ENCODE measurements at regions not wholly inside any gene's neighbourhood (a gene's known extent, or its start where the extent isn't known, plus 50 kb on each side); places are given as distances from the start of the nearest gene placed in this dataset.

- Histone ChIP-seq H3K27ac (replicated peaks; ENCODE audit: low read length) (no peak overlapping the region), H3K18ac (ENCODE audit: low read length) (no peak overlapping the region), H3K9me3 (replicated peaks in 1 of 2; ENCODE audit: control insufficient read depth in 2 of 2, insufficient read depth in 1 of 2, low read depth in 1 of 2, low read length in 2 of 2) (no peaks in the 10 kb centered on the region), H3K23ac (ENCODE audit: low read depth, low read length, poor library complexity) (no peak overlapping the region), H2BK15ac (ENCODE audit: low read length) (no peak overlapping the region), H4K8ac (ENCODE audit: low read depth, low read length) (no peak overlapping the region), H3K36me3 (replicated peaks in 1 of 2; ENCODE audit: control insufficient read depth in 2 of 2, insufficient read depth in 2 of 2, low read length in 2 of 2) (no peaks in the 10 kb centered on the region), H2BK12ac (ENCODE audit: low read length) (no peak overlapping the region), H2BK120ac (ENCODE audit: low read depth, low read length) (no peak overlapping the region), H3K4me1 (ENCODE audit: control insufficient read depth in 2 of 2, insufficient read depth in 1 of 2, low read depth in 1 of 2, low read length in 2 of 2) (peaks cover 1 to 2% of the 10 kb centered on the region in 2 donors), H3K14ac (ENCODE audit: low read length) (no peak overlapping the region), H3K4me2 (ENCODE audit: insufficient read depth, low read length, poor library complexity, severe bottlenecking) (no peak overlapping the region), H3K9ac (ENCODE audit: low read depth, low read length, poor library complexity) (no peak overlapping the region), H3K27me3 (ENCODE audit: control insufficient read depth in 3 of 3, insufficient read depth in 3 of 3, low read depth in 1 of 3, low read length in 3 of 3) (no peaks in the 10 kb centered on the region), H3K79me1 (ENCODE audit: low read depth, low read length) (no peaks in the 10 kb centered on the region), H3K4me3 (ENCODE audit: low read length in 2 of 2) (no peak overlapping the region), H4K91ac (ENCODE audit: low read depth, low read length, poor library complexity) (no peak overlapping the region), H2AK5ac (ENCODE audit: low read depth, low read length) (no peak overlapping the region), H2AFZ (ENCODE audit: low read length) (no peak overlapping the region), H3K4ac (ENCODE audit: low read length) (no peak overlapping the region), H2BK5ac (ENCODE audit: low read length) (no peak overlapping the region)
- no CpG with 5 or more reads among the region's 3 CpGs for WGBS, 2 donors (ENCODE audit: extremely low coverage in 2 of 2, insufficient read length in 2 of 2, insufficient replicate concordance in 1 of 2)
- no peak for DNase-seq (ENCODE audit: low spot score)
Measured at GRCh38 chr2:116975608-116976007, 838.9 kb upstream of the DDX18 start.

GRCh38 chr2:116979916-116980764 lies 834.4 kb upstream of the DDX18 start:
- Histone ChIP-seq H3K18ac (ENCODE audit: low read length) (peak overlapping the region; percentile 6), H2BK12ac (ENCODE audit: low read length) (no peak overlapping the region), H3K79me1 (ENCODE audit: low read depth, low read length) (no peaks in the 10 kb centered on the region), H2AK5ac (ENCODE audit: low read depth, low read length) (no peak overlapping the region), H3K27ac (replicated peaks; ENCODE audit: low read length) (no peak overlapping the region), H2BK5ac (ENCODE audit: low read length) (no peak overlapping the region), H4K8ac (ENCODE audit: low read depth, low read length) (no peak overlapping the region), H3K36me3 (replicated peaks in 1 of 2; ENCODE audit: control insufficient read depth in 2 of 2, insufficient read depth in 2 of 2, low read length in 2 of 2) (no peaks in the 10 kb centered on the region), H3K4ac (ENCODE audit: low read length) (no peak overlapping the region), H3K9me3 (replicated peaks in 1 of 2; ENCODE audit: control insufficient read depth in 2 of 2, insufficient read depth in 1 of 2, low read depth in 1 of 2, low read length in 2 of 2) (no peaks in the 10 kb centered on the region), H3K27me3 (ENCODE audit: control insufficient read depth in 3 of 3, insufficient read depth in 3 of 3, low read depth in 1 of 3, low read length in 3 of 3) (no peaks in the 10 kb centered on the region), H3K14ac (ENCODE audit: low read length) (no peak overlapping the region), H3K4me1 (ENCODE audit: control insufficient read depth in 2 of 2, insufficient read depth in 1 of 2, low read depth in 1 of 2, low read length in 2 of 2) (peaks cover 1 to 3% of the 10 kb centered on the region in 2 donors), H3K4me3 (ENCODE audit: low read length in 2 of 2) (no peak overlapping the region), H4K91ac (ENCODE audit: low read depth, low read length, poor library complexity) (no peak overlapping the region), H3K23ac (ENCODE audit: low read depth, low read length, poor library complexity) (no peak overlapping the region), H2AFZ (ENCODE audit: low read length) (no peak overlapping the region), H2BK15ac (ENCODE audit: low read length) (no peak overlapping the region), H3K9ac (ENCODE audit: low read depth, low read length, poor library complexity) (no peak overlapping the region), H2BK120ac (ENCODE audit: low read depth, low read length) (no peak overlapping the region), H3K4me2 (ENCODE audit: insufficient read depth, low read length, poor library complexity, severe bottlenecking) (no peak overlapping the region)
- WGBS, 2 donors (ENCODE audit: extremely low coverage in 2 of 2, insufficient read length in 2 of 2, insufficient replicate concordance in 1 of 2) = no CpG with 5 or more reads among the region's 2 CpGs
- no peak for DNase-seq (ENCODE audit: low spot score)

GRCh38 chr2:116987447-116987846 lies 827.0 kb upstream of the DDX18 start:
- Histone ChIP-seq H2AFZ (ENCODE audit: low read length) (no peak overlapping the region), H3K23ac (ENCODE audit: low read depth, low read length, poor library complexity) (no peak overlapping the region), H3K27me3 (ENCODE audit: control insufficient read depth in 3 of 3, insufficient read depth in 3 of 3, low read depth in 1 of 3, low read length in 3 of 3) (no peaks in the 10 kb centered on the region), H3K9ac (ENCODE audit: low read depth, low read length, poor library complexity) (no peak overlapping the region), H2AK5ac (ENCODE audit: low read depth, low read length) (no peak overlapping the region), H2BK12ac (ENCODE audit: low read length) (no peak overlapping the region), H3K27ac (replicated peaks; ENCODE audit: low read length) (no peak overlapping the region), H4K91ac (ENCODE audit: low read depth, low read length, poor library complexity) (no peak overlapping the region), H3K4ac (ENCODE audit: low read length) (no peak overlapping the region), H3K79me1 (ENCODE audit: low read depth, low read length) (no peaks in the 10 kb centered on the region), H2BK15ac (ENCODE audit: low read length) (no peak overlapping the region), H4K8ac (ENCODE audit: low read depth, low read length) (no peak overlapping the region), H3K9me3 (replicated peaks in 1 of 2; ENCODE audit: control insufficient read depth in 2 of 2, insufficient read depth in 1 of 2, low read depth in 1 of 2, low read length in 2 of 2) (no peaks in the 10 kb centered on the region), H3K4me3 (ENCODE audit: low read length in 2 of 2) (no peak overlapping the region), H3K18ac (ENCODE audit: low read length) (peak overlapping the region; percentile 27), H3K14ac (ENCODE audit: low read length) (no peak overlapping the region), H2BK5ac (ENCODE audit: low read length) (no peak overlapping the region), H3K4me2 (ENCODE audit: insufficient read depth, low read length, poor library complexity, severe bottlenecking) (no peak overlapping the region), H2BK120ac (ENCODE audit: low read depth, low read length) (no peak overlapping the region), H3K36me3 (replicated peaks in 1 of 2; ENCODE audit: control insufficient read depth in 2 of 2, insufficient read depth in 2 of 2, low read length in 2 of 2) (no peaks in the 10 kb centered on the region), H3K4me1 (ENCODE audit: control insufficient read depth in 2 of 2, insufficient read depth in 1 of 2, low read depth in 1 of 2, low read length in 2 of 2) (no peaks in the 10 kb centered on the region)
- DNase-seq (ENCODE audit: low spot score) = no peak
- no CpG with 5 or more reads among the region's 4 CpGs for WGBS, 2 donors (ENCODE audit: extremely low coverage in 2 of 2, insufficient read length in 2 of 2, insufficient replicate concordance in 1 of 2)

DNA sequence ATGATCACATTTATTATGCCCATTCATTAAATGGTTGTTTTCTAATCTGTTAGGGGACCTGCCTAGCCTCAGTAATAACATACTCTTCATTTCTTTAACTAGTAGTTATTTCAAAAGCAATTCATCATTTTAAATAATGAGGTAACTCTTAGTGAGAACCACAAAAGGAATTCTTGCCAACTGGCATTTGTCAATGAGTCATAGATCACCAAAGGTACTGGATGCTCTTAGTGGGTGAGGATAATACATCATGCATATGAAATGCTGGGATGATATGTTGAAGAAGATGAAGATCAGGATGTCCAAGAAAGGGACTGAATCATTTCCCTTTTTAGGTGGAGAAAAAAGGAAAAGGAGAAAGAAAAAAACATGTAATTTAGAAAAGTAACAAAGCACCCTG lies 826.2 kb upstream of the DDX18 start:
- Histone ChIP-seq H3K9me3 (replicated peaks in 1 of 2; ENCODE audit: control insufficient read depth in 2 of 2, insufficient read depth in 1 of 2, low read depth in 1 of 2, low read length in 2 of 2) (no peaks in the 10 kb centered on the region), H2AK5ac (ENCODE audit: low read depth, low read length) (no peak overlapping the region), H3K4me1 (ENCODE audit: control insufficient read depth in 2 of 2, insufficient read depth in 1 of 2, low read depth in 1 of 2, low read length in 2 of 2) (no peaks in the 10 kb centered on the region), H2BK5ac (ENCODE audit: low read length) (no peak overlapping the region), H2BK15ac (ENCODE audit: low read length) (no peak overlapping the region), H3K4ac (ENCODE audit: low read length) (no peak overlapping the region), H4K8ac (ENCODE audit: low read depth, low read length) (no peak overlapping the region), H3K18ac (ENCODE audit: low read length) (no peak overlapping the region), H2AFZ (ENCODE audit: low read length) (no peak overlapping the region), H3K4me3 (ENCODE audit: low read length in 2 of 2) (no peak overlapping the region), H3K27ac (replicated peaks; ENCODE audit: low read length) (no peak overlapping the region), H2BK120ac (ENCODE audit: low read depth, low read length) (no peak overlapping the region), H3K36me3 (replicated peaks in 1 of 2; ENCODE audit: control insufficient read depth in 2 of 2, insufficient read depth in 2 of 2, low read length in 2 of 2) (no peaks in the 10 kb centered on the region), H4K91ac (ENCODE audit: low read depth, low read length, poor library complexity) (no peak overlapping the region), H3K27me3 (ENCODE audit: control insufficient read depth in 3 of 3, insufficient read depth in 3 of 3, low read depth in 1 of 3, low read length in 3 of 3) (no peaks in the 10 kb centered on the region), H3K14ac (ENCODE audit: low read length) (no peak overlapping the region), H2BK12ac (ENCODE audit: low read length) (no peak overlapping the region), H3K23ac (ENCODE audit: low read depth, low read length, poor library complexity) (no peak overlapping the region), H3K4me2 (ENCODE audit: insufficient read depth, low read length, poor library complexity, severe bottlenecking) (no peak overlapping the region), H3K79me1 (ENCODE audit: low read depth, low read length) (no peaks in the 10 kb centered on the region), H3K9ac (ENCODE audit: low read depth, low read length, poor library complexity) (no peak overlapping the region)
- DNase-seq (ENCODE audit: low spot score) = no peak

Measured in neuronal stem cell (in vitro differentiated cells).